ENCODE measurements at regions not wholly inside any gene's neighbourhood (a gene's known extent, or its start where the extent isn't known, plus 50 kb on each side); places are given as distances from the start of the nearest gene placed in this dataset.

DNA sequence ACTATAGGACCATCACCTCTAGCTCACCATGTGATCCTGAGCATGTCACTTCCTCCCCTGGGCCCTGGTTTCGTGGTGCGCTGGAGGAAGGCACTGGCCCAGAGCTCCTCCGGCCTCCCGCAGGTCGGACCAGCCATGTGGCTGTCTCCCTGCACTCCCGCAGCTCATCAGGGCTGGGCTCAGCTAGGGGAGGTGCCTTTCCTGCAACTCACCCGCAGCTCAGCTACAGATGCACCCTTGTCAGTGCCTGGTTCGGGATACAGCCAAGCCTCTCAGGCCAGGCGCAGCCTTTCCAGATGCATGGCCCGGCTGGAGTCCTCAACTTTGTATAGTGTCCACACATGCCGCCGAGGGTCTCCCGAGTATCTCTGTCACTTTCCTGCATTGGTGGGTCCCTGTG is 138.2 kb upstream of the VSTM2B start:
- no peaks in the 10 kb centered on the region for H3K36me3 Mint-ChIP-seq (ENCODE audit: low read depth)
- peaks cover 8% of the 10 kb centered on the region for H3K9me3 Mint-ChIP-seq
- peaks cover 38% of the 10 kb centered on the region for H3K27me3 Mint-ChIP-seq (ENCODE audit: low read depth)
- no peak overlapping the region for H3K27ac Mint-ChIP-seq
- no peak overlapping the region for H3K4me3 Mint-ChIP-seq
- peaks cover 14% of the 10 kb centered on the region for H3K4me1 Mint-ChIP-seq
- no peak for TF ChIP-seq CTCF (IDR thresholded peaks at IDR 0.05; ENCODE audit: unreplicated experiment in 3 of 3)

DNA sequence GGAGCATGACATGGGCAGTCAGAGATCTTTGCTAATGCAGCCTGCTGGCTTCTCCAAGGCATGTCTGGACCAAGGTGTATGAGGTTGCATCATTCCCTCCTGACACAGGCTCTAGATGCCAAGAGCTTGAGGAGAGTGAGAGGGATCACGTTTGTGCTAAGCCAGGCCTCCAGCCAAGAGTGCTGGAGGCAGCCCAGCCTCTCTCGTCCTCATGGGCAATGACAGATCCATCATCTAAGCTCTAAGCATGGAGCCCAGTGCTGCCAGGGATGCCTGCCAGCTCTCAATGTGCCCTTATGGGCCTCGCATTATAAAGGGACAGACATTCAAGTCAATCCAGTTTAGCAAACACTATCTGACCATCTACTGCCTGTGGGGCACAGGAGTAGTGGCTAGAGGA is 136.3 kb upstream of the VSTM2B start:
- Mint-ChIP-seq H3K36me3 (ENCODE audit: low read depth) (no peaks in the 10 kb centered on the region), H3K27ac (no peak overlapping the region), H3K27me3 (ENCODE audit: low read depth) (peaks cover 37% of the 10 kb centered on the region), H3K4me1 (peaks cover 9% of the 10 kb centered on the region), H3K4me3 (no peak overlapping the region), H3K9me3 (peaks cover 8% of the 10 kb centered on the region)
- no peak for TF ChIP-seq CTCF (IDR thresholded peaks at IDR 0.05; ENCODE audit: unreplicated experiment in 3 of 3)

- H3K9me3 Mint-ChIP-seq: peaks cover 8% of the 10 kb centered on the region
- no peak overlapping the region for H3K4me3 Mint-ChIP-seq
- H3K36me3 Mint-ChIP-seq (ENCODE audit: low read depth): no peaks in the 10 kb centered on the region
- no peak overlapping the region for H3K27ac Mint-ChIP-seq
- H3K27me3 Mint-ChIP-seq (ENCODE audit: low read depth): peaks cover 40% of the 10 kb centered on the region
- peaks cover 12% of the 10 kb centered on the region for H3K4me1 Mint-ChIP-seq
- no peak for TF ChIP-seq CTCF (IDR thresholded peaks at IDR 0.05; ENCODE audit: unreplicated experiment in 3 of 3)
Observed at GRCh38 chr19:29390742-29391141, 135.1 kb upstream of the VSTM2B start.

DNA sequence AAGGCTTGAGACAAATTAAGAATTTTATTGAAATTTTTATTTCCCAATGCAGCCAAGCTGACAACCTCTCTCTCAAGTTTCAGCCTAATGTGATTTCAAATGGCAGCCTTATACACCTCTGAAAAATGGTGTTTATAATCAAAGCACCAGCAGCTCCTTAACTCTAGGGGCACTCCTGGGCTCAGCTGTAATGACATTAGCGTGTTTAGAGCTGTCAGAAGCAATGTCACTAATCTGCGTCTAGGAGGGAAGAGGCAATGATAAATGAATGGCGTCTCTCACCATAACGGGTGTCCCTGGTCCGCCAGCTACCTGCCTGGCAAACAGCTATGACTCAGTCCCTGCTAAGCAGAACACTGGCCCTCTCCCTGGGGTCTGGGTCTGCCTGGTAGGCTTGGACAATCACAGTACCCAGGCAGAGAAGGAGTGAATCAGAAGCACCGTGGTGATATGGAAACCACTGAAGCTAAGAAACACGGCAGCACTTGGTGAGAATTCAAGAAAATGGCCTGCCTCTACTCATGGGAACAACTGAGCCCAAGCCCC is 131.8 kb upstream of the VSTM2B start:
- TF ChIP-seq CTCF (IDR thresholded peaks at IDR 0.05; ENCODE audit: unreplicated experiment in 3 of 3): peak in 1 of 3 experiments; percentile 9
- Mint-ChIP-seq H3K27ac (no peak overlapping the region), H3K4me3 (no peak overlapping the region), H3K27me3 (ENCODE audit: low read depth) (peaks cover 38% of the 10 kb centered on the region), H3K9me3 (peaks cover 8% of the 10 kb centered on the region), H3K36me3 (ENCODE audit: low read depth) (no peaks in the 10 kb centered on the region), H3K4me1 (peaks cover 24% of the 10 kb centered on the region)

DNA sequence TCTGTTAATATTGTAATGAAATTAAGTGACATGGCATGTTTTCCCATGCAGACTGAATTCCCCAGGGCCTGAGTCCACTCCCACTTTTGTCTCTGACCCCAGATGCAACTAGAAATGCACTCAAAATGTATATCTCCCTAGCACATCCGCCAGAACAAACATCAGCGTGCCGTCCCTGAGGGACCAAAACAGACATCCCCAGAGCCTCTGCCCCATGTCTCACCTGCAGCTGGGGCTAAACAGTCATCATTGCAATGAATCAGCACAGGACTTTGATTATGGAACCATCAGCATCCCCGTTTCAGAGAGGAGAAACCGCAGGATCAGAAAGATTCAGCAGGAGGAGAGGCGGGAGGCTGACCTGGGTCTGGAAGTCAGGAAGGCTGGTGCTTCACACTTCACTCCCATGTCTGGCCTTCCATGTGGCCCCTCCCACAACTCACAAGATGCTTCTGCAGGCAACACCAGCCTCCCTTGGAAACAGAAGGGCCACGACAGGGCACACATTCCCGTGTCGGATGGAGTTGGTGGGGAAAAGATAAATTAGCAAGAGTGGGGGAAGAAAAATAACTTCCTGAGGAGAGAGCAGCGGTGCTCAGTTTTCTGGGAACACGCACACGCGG is 130.6 kb upstream of the VSTM2B start:
- Mint-ChIP-seq H3K27me3 (ENCODE audit: low read depth) (peaks cover 41% of the 10 kb centered on the region), H3K27ac (peak overlapping the region; percentile 47 to 84 (median 71)), H3K4me3 (peak overlapping the region in 1 of 3 experiments; percentile 6), H3K36me3 (ENCODE audit: low read depth) (no peaks in the 10 kb centered on the region), H3K9me3 (peaks cover 8% of the 10 kb centered on the region), H3K4me1 (peaks cover 36% of the 10 kb centered on the region)
- no peak for TF ChIP-seq CTCF (IDR thresholded peaks at IDR 0.05; ENCODE audit: unreplicated experiment in 3 of 3)

Measured in nephron (organoid).